Heart right ventricle (tissue), 16 donors: ENCODE measurements at regions not wholly inside any gene's neighbourhood (a gene's known extent, or its start where the extent isn't known, plus 50 kb on each side); places are given as distances from the start of the nearest gene placed in this dataset.

ENCODE experiments used
- ATAC-seq, 8 donors: fragments of 200-7000 bp; cut with Tn5 transposase; one replicate each; pipeline ENCODE4 v1.9.1; 2020; ENCODE audit warnings: mild to moderate bottlenecking in 8 of 8, moderate library complexity in 8 of 8, moderate number of reproducible peaks in 1 of 8
- DNase-seq, 2 donors: peaks; one replicate each; pipeline ENCODE4 v3.0.0-alpha.2; 2020
- H3K27ac ChIP-seq, 10 donors: fragments of 200-600 bp; sonication (generic) in 2 of 10; one replicate each; pipeline versions ENCODE4 v1.5.0 to v1.8.0; 2020 to 2022; ENCODE audit warnings: mild to moderate bottlenecking in 3 of 10
- H3K27me3 ChIP-seq, 7 donors: fragments of 200-600 bp; one replicate each; pipeline ENCODE4 v1.8.0; 2021 to 2022; ENCODE audit warnings: mild to moderate bottlenecking in 2 of 7
- H3K36me3 ChIP-seq, 9 donors: fragments of 200-600 bp; sonication (generic) in 1 of 9; one replicate each; pipeline versions ENCODE4 v1.5.0 to v1.8.0; 2020 to 2022; ENCODE audit warnings: mild to moderate bottlenecking in 2 of 9
- H3K4me1 ChIP-seq, 9 donors: fragments of 200-600 bp; sonication (generic) in 1 of 9; one replicate each; pipeline versions ENCODE4 v1.5.0 to v1.8.0; 2020 to 2022; ENCODE audit warnings: mild to moderate bottlenecking in 4 of 9
- H3K4me3 ChIP-seq, 10 donors: fragments of 200-600 bp; sonication (generic) in 2 of 10; one replicate each; pipeline versions ENCODE4 v1.5.0 to v1.8.0; 2020 to 2022; ENCODE audit warnings: mild to moderate bottlenecking in 7 of 10, moderate library complexity in 2 of 10
- H3K9me3 ChIP-seq, 11 donors: fragments of 200-600 bp in 10 of 11; sonication (generic) in 2 of 11; one replicate each; pipeline versions ENCODE4 v1.5.0 to v1.8.0; 2013 to 2022; ENCODE audit warnings: mild to moderate bottlenecking in 2 of 11, control low read depth in 1 of 11, moderate library complexity in 1 of 11
- CTCF ChIP-seq, 9 donors: fragments of 200-600 bp; sonication (generic) in 2 of 9; IDR thresholded peaks; one replicate each; pipeline versions ENCODE4 v1.5.0 to v1.8.0; 2021 to 2022; ENCODE audit warnings: antibody characterized with exemption in 9 of 9, mild to moderate bottlenecking in 5 of 9, moderate library complexity in 1 of 9
- WGBS, 2 donors: extraction: QIAGEN DNeasy Blood & Tissue Kit; methylation state at CpG; one replicate each; pipeline ENCODE4 v1.1.7; 2013; ENCODE audit warnings: inconsistent platforms in 1 of 2; 5-methylcytosine and 5-hydroxymethylcytosine counted together
- intact Hi-C, 10 donors: fragments of 100-400 bp; cut with DNase I; formaldehyde crosslinking; loops; one replicate each; pipeline versions ENCODE4 v1.11.1 to v1.14.2; 2022
- donor health status: Arrhythmogenic right ventricular cardiomyopathy.
- donor health status: ischemic (EF 13 %, LVEDD 7.1; RV severe dilation, severe dysfunction).
- donor health status: healthy with polysubstance abuse.
- donor health status: DM: no; HTN: yes; CAD: no.
- donor health status: DM: no; HTN: no; CAD: no.
- donor health status: ischemic (EF 25% LVEDD 6.9; RV normal size, moderate dysfunction).
- donor health status: ischemic (EF 25% LVEDD 5.7; RV mildly dilated, moderate dysfunction).
- donor health status: healthy.
- donor health status: DM: yes; HTN: yes; CAD: no.
- donor health status: Ischemic cardiomyopathy.
- donor health status: ischemic (EF 35%, LVEDD 5.7; RV mildly dilated, moderate dysfunction).
- donor health status: nonischemic (EF 11% LVEDD 7.7; RV severe dilation, severe dysfunction).
- donor health status: DM: yes; HTN: yes; CAD: no.
- donor health status: PGD.
- donor health status: ischemic (EF 29% LVEDD 5.4; RV normal size, mild dysfunction).
- donor health status: nonischemic (EF 23%, LVEDD 6.1; RV moderate dilation, normal function).

GRCh38 chr16:27645396-27645795 is 95.5 kb downstream of the KATNIP start:
- no peak for DNase-seq
- Histone ChIP-seq H3K9me3 (no peaks in the 10 kb centered on the region), H3K36me3 (peaks cover 0 to 18% (median 0%) of the 10 kb centered on the region in 9 donors), H3K4me3 (no peak overlapping the region), H3K27ac (no peak overlapping the region), H3K4me1 (peaks cover 0 to 9% (median 0%) of the 10 kb centered on the region in 9 donors), H3K27me3 (no peaks in the 10 kb centered on the region)
- intact Hi-C loops = loop anchor here in 4 of 10 donors (10.0 kb wide), 4 partner anchors 119 to 429 kb away; partner anchors contain the start of gene GSG1L (in 1 of the 4)
- TF ChIP-seq CTCF (IDR thresholded peaks at IDR 0.05) = no peak
- 95 to 97% methylated on average over 5 of the region's 5 CpGs for WGBS, 2 donors
- ATAC-seq = no peak

GRCh38 chr16:27646806-27647205 is 96.9 kb downstream of the KATNIP start:
- peaks cover 0 to 18% (median 0%) of the 10 kb centered on the region in 9 donors for H3K4me1 ChIP-seq
- no peaks in the 10 kb centered on the region for H3K27me3 ChIP-seq
- ATAC-seq = no peak
- DNase-seq = no peak
- H3K9me3 ChIP-seq = no peaks in the 10 kb centered on the region
- TF ChIP-seq CTCF (IDR thresholded peaks at IDR 0.05) = no peak
- 53 to 59% methylated on average over 5 of the region's 5 CpGs for WGBS, 2 donors
- intact Hi-C loops = loop anchor here in 4 of 10 donors (10.0 kb wide), 4 partner anchors 118 to 428 kb away; partner anchors contain the start of gene GSG1L (in 1 of the 4)
- H3K36me3 ChIP-seq = peaks cover 0 to 20% (median 0%) of the 10 kb centered on the region in 9 donors
- no peak overlapping the region for H3K4me3 ChIP-seq
- H3K27ac ChIP-seq = no peak overlapping the region

DNA sequence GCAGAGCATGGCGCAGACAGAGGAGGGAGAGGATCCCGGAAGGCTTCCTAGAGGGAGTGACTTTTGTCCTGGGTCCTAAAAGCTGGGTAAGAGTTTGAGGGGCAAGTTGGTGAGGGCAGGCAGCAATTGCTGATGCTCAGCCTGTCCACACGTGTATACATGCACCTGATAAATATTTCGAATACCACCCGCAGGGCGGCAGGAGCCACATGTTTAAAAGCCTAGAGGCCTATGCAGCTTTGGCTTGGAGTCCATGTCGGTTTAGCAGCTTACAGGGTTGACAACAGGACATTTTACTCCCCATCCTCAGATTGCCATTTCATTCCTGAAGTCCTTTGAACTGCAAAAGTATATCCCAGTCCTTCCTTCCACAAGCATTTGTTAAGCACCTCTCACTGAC is 99.1 kb downstream of the KATNIP start:
- no peaks in the 10 kb centered on the region for H3K9me3 ChIP-seq
- H3K4me1 ChIP-seq = peaks cover 0 to 18% (median 0%) of the 10 kb centered on the region in 9 donors
- WGBS, 2 donors = 93 to 95% methylated on average over 7 of the region's 7 CpGs
- no peak for DNase-seq
- intact Hi-C loops = loop anchor here in 4 of 10 donors (10.0 kb wide), 4 partner anchors 116 to 426 kb away; partner anchors contain the start of gene GSG1L (in 1 of the 4)
- H3K27ac ChIP-seq = no peak overlapping the region
- no peak for TF ChIP-seq CTCF (IDR thresholded peaks at IDR 0.05)
- peaks cover 0 to 29% (median 0%) of the 10 kb centered on the region in 9 donors for H3K36me3 ChIP-seq
- ATAC-seq = no peak
- no peak overlapping the region for H3K4me3 ChIP-seq
- H3K27me3 ChIP-seq = no peaks in the 10 kb centered on the region

DNA sequence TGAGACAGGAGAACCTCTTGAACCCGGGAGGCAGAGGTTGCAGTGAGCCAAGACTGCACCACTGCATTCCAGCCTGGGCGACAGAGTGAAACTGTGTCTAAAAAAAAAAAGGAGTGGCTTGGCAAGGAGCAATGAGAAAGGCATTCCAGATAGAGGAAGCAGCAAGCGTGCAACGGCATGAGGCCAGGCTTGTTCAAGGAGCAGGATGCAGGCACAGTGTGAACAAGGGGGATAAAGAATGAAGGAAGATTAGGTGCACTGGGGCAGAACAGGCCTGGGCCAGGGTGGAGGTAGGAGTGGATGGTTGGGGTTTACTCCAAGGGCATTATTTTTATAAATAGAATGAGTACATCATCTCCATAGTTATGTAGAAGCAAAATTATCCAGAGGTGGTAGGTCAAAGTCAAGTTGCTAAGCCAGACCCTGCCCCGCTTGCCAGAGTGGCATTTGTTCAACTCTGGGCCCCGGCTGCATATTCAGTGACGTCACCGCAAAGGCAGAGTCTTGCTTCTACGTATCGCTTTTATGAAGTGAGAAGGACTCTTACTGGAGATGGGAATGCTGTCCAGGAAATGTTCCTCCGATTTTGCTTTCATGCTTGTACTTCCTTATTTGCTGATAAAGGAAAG is 100.2 kb downstream of the KATNIP start:
- intact Hi-C loops = no loop called here
- TF ChIP-seq CTCF (IDR thresholded peaks at IDR 0.05) = no peak
- Histone ChIP-seq H3K27me3 (no peaks in the 10 kb centered on the region), H3K4me3 (no peak overlapping the region), H3K4me1 (peaks cover 0 to 18% (median 0%) of the 10 kb centered on the region in 9 donors), H3K36me3 (peaks cover 0 to 30% (median 0%) of the 10 kb centered on the region in 9 donors), H3K9me3 (no peaks in the 10 kb centered on the region), H3K27ac (no peak overlapping the region)
- DNase-seq (no peak), ATAC-seq (peak in 7 of 8 donors; percentile 20 to 77 (median 46))
- 48 to 51% methylated on average over 11 of the region's 11 CpGs for WGBS, 2 donors
